GM12878 (cell line): ENCODE measurements at regions not wholly inside any gene's neighbourhood (a gene's known extent, or its start where the extent isn't known, plus 50 kb on each side); places are given as distances from the start of the nearest gene placed in this dataset.

Source experiments
- ATAC-seq: fragments of 200-7000 bp; cut with Tn5 transposase; 3 replicates; pipeline ENCODE4 v1.9.1; 2020; ENCODE audit warnings: mild to moderate bottlenecking, moderate library complexity
- BruUV-seq: library from RNA; stranded (reverse); fragments of 400-500 nt; replicated peaks from 2 replicates; lab custom pipeline; 2021; lab: Mats Ljungman, UMichigan
- CTCF ChIA-PET: fragments of 300-600 bp; sonication (Branson Sonifier 250); formaldehyde crosslinking; extraction: SDS; loops from one replicate; lab custom pipeline; 2021; ENCODE audit warnings: inconsistent platforms; lab: Yijun Ruan, JAX
- POLR2A ChIA-PET: fragments of 350-600 bp; formaldehyde crosslinking; extraction: SDS; loops from one replicate; lab custom pipeline; 2021; ENCODE audit warnings: inconsistent platforms; lab: Charles Lee
- RAD21 ChIA-PET: fragments of 300-600 bp; sonication (Branson Sonifier 250); formaldehyde crosslinking; loops from one replicate; lab custom pipeline; 2023; ENCODE audit warnings: antibody characterized with exemption; ENCODE audit not compliant: unreplicated experiment; lab: Charles Lee
- SMC1A ChIA-PET: fragments of 300-600 bp; sonication (Branson Sonifier 250); formaldehyde crosslinking; loops from one replicate; lab custom pipeline; 2023; ENCODE audit not compliant: unreplicated experiment, uncharacterized antibody; lab: Charles Lee
- DNase-seq: peaks from one replicate; pipeline ENCODE4 v3.0.0-alpha.2; 2011; ENCODE audit warnings: low read depth, low spot score
- FAIRE-seq: peaks from 3 replicates; lab custom pipeline; 2011; peaks lifted over from hg19 to GRCh38; lab: Jason Lieb, UNC
- H2AFZ ChIP-seq: 2 replicates; pipeline ENCODE4 v1.6.0; 2011; ENCODE audit warnings: low read depth, low read length, control low read depth; ENCODE audit not compliant: control insufficient read depth
- H3K27ac ChIP-seq: 2 replicates; pipeline ENCODE4 v1.5.1; 2011; ENCODE audit warnings: control low read depth; ENCODE audit not compliant: control insufficient read depth, insufficient read depth
- H3K27me3 ChIP-seq, 2 experiments: replicated peaks in 1 of 2; 2 replicates each; pipeline versions ENCODE4 v1.6.0 to v1.6.1; 2011; ENCODE audit warnings: low read length in 1 of 2; ENCODE audit not compliant: control insufficient read depth in 2 of 2, insufficient read depth in 2 of 2
- H3K36me3 ChIP-seq, 2 experiments: 2 replicates each; pipeline ENCODE4 v1.5.1; 2011; ENCODE audit warnings: low read length in 1 of 2; ENCODE audit not compliant: control insufficient read depth in 2 of 2, insufficient read depth in 2 of 2
- H3K4me1 ChIP-seq: 2 replicates; pipeline ENCODE4 v1.6.1; 2011; ENCODE audit warnings: mild to moderate bottlenecking, low read length, moderate library complexity, mixed read lengths; ENCODE audit not compliant: control insufficient read depth, insufficient read depth
- H3K4me2 ChIP-seq: 2 replicates; pipeline ENCODE4 v1.6.0; 2011; ENCODE audit warnings: control low read depth; ENCODE audit not compliant: control insufficient read depth, insufficient read depth
- H3K4me3 ChIP-seq: fragments of 200-600 bp; sonication (generic); 2 replicates; pipeline ENCODE4 v1.5.1; 2016
- H3K79me2 ChIP-seq: 2 replicates; pipeline ENCODE4 v1.6.0; 2011; ENCODE audit warnings: low read length; ENCODE audit not compliant: control insufficient read depth, insufficient read depth
- H3K9ac ChIP-seq: 2 replicates; pipeline ENCODE4 v1.8.0; 2011; ENCODE audit warnings: low read length, control low read depth, mixed read lengths; ENCODE audit not compliant: control insufficient read depth, insufficient read depth
- H3K9me3 ChIP-seq: replicated peaks from 3 replicates; pipeline ENCODE4 v1.5.1; 2011; ENCODE audit warnings: mild to moderate bottlenecking, low read length; ENCODE audit not compliant: control insufficient read depth, insufficient read depth
- H4K20me1 ChIP-seq: 2 replicates; pipeline ENCODE4 v1.6.0; 2011; ENCODE audit not compliant: control insufficient read depth, insufficient read depth
- CBX5 ChIP-seq: sonication (generic); IDR thresholded peaks from 2 replicates; pipeline ENCODE4 v1.6.1; 2016; ENCODE audit warnings: low read depth, moderate library complexity, mild to moderate bottlenecking, inconsistent platforms
- CREB1 ChIP-seq: IDR thresholded peaks from 2 replicates; pipeline ENCODE4 v1.6.1; 2012; ENCODE audit warnings: low read depth, mild to moderate bottlenecking, inconsistent platforms
- CREM ChIP-seq: IDR thresholded peaks from 2 replicates; pipeline ENCODE4 v1.6.1; 2014; ENCODE audit warnings: antibody characterized with exemption, low read depth
- FOS ChIP-seq: IDR thresholded peaks from 3 replicates; pipeline ENCODE4 v1.6.1; 2011; ENCODE audit warnings: borderline replicate concordance; ENCODE audit not compliant: insufficient read length; ENCODE audit errors: extremely low read depth
- MTA3 ChIP-seq: IDR thresholded peaks from 2 replicates; pipeline ENCODE4 v1.6.1; 2012; ENCODE audit warnings: low read length, inconsistent platforms, borderline replicate concordance
- NR2F1 ChIP-seq: fragments of 450-650 bp; conservative IDR thresholded peaks from 2 replicates; pipeline ENCODE4 v1.6.1; 2017; ENCODE audit warnings: mild to moderate bottlenecking
- RUNX3 ChIP-seq: IDR thresholded peaks from 2 replicates; pipeline ENCODE4 v1.6.1; 2012; ENCODE audit warnings: low read length, inconsistent platforms
- ZNF384 ChIP-seq: IDR thresholded peaks from 2 replicates; pipeline ENCODE4 v1.6.1; 2012; ENCODE audit warnings: low read depth, mild to moderate bottlenecking, low read length, improper control_type of control experiment, borderline replicate concordance
- WGBS: methylation state at CpG from one replicate; pipeline ENCODE4 v1.1.6; 2016; ENCODE audit warnings: low lambda C conversion rate; ENCODE audit not compliant: insufficient replicate concordance, insufficient coverage; ENCODE audit errors: missing lambda C conversion rate; 5-methylcytosine and 5-hydroxymethylcytosine counted together
- in situ Hi-C: fragments of 300-500 bp; cut with MboI; formaldehyde crosslinking; loops from 9 replicates; pipeline ENCODE4 v1.14.3; 2018; ENCODE audit warnings: mixed read lengths
- intact Hi-C: fragments of 100-400 bp; cut with micrococcal nuclease; formaldehyde crosslinking; loops from one replicate; pipeline ENCODE4 v1.14.2; 2022; ENCODE audit not compliant: unreplicated experiment
- TF ChIP-seq, protein P1 (sequence below): IDR thresholded peaks from 2 replicates; pipeline ENCODE4 v1.6.1; 2012; ENCODE audit warnings: improper control_type of control experiment, low read depth, low read length; ENCODE audit not compliant: insufficient replicate concordance
- TF ChIP-seq, protein P2 (sequence below): IDR thresholded peaks from 2 replicates; pipeline ENCODE4 v1.6.1; 2012; ENCODE audit warnings: low read length, inconsistent platforms
- TF ChIP-seq, protein P3 (sequence below): fragments of 450-650 bp; formaldehyde crosslinking; IDR thresholded peaks from 2 replicates; pipeline ENCODE4 v1.5.0; 2022; ENCODE audit warnings: mild to moderate bottlenecking, missing genetic modification characterization

DNA sequence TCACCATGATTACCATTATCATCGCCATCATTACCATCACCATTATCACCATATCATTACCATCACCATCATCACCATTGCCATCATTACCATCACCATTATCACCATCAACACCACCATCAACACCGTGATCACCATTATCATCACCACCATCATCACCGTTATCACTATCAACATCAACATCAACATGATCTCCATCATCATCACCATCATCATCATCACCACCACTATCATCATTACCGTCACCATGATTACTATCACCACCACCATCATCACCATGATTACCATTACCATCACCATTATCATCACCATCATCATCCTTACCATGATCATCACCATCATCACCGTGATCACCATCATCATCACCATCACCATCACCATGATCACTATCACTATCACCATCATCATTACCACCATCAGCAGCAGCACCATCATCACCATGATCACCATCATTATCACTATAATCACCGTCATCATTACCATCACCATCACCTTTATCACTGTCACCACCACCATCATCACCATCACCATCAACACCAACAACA is 753.7 kb downstream of the BRD1 start:
- ATAC-seq (no peak), DNase-seq (no peak), FAIRE-seq (no peak)
- no TSS peak for BruUV-seq
- ChIA-PET RAD21 (no interaction called here), CTCF (no interaction called here), SMC1A (no interaction called here), POLR2A (no interaction called here)
- intact Hi-C loops, result no loop called here
- Histone ChIP-seq H2AFZ (no peak overlapping the region), H3K36me3 (no peaks in the 10 kb centered on the region), H3K4me2 (no peak overlapping the region), H3K27ac (no peak overlapping the region), H4K20me1 (no peaks in the 10 kb centered on the region), H3K9ac (no peak overlapping the region), H3K79me2 (no peaks in the 10 kb centered on the region), H3K4me1 (no peaks in the 10 kb centered on the region), H3K9me3 (no peaks in the 10 kb centered on the region; the same call in 2 of the 3 replicates), H3K27me3 (no peaks in the 10 kb centered on the region), H3K4me3 (no peak overlapping the region)
- in situ Hi-C loops, result loop anchor here (25.0 kb wide), 1 partner anchor 88 kb away; no protein-coding TSS in a partner anchor
- 20% methylated on average over 6 of the region's 6 CpGs for WGBS
- TF ChIP-seq CREB1 (no peak), NR2F1 (no peak), RUNX3 (no peak), FOS (no peak), CBX5 (no peak), ZNF384 (no peak), CREM (no peak), MTA3 (no peak)
- TF ChIP-seq, protein P1, sequence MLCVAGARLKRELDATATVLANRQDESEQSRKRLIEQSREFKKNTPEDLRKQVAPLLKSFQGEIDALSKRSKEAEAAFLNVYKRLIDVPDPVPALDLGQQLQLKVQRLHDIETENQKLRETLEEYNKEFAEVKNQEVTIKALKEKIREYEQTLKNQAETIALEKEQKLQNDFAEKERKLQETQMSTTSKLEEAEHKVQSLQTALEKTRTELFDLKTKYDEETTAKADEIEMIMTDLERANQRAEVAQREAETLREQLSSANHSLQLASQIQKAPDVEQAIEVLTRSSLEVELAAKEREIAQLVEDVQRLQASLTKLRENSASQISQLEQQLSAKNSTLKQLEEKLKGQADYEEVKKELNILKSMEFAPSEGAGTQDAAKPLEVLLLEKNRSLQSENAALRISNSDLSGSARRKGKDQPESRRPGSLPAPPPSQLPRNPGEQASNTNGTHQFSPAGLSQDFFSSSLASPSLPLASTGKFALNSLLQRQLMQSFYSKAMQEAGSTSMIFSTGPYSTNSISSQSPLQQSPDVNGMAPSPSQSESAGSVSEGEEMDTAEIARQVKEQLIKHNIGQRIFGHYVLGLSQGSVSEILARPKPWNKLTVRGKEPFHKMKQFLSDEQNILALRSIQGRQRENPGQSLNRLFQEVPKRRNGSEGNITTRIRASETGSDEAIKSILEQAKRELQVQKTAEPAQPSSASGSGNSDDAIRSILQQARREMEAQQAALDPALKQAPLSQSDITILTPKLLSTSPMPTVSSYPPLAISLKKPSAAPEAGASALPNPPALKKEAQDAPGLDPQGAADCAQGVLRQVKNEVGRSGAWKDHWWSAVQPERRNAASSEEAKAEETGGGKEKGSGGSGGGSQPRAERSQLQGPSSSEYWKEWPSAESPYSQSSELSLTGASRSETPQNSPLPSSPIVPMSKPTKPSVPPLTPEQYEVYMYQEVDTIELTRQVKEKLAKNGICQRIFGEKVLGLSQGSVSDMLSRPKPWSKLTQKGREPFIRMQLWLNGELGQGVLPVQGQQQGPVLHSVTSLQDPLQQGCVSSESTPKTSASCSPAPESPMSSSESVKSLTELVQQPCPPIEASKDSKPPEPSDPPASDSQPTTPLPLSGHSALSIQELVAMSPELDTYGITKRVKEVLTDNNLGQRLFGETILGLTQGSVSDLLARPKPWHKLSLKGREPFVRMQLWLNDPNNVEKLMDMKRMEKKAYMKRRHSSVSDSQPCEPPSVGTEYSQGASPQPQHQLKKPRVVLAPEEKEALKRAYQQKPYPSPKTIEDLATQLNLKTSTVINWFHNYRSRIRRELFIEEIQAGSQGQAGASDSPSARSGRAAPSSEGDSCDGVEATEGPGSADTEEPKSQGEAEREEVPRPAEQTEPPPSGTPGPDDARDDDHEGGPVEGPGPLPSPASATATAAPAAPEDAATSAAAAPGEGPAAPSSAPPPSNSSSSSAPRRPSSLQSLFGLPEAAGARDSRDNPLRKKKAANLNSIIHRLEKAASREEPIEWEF, result no peak
- TF ChIP-seq, protein P2, sequence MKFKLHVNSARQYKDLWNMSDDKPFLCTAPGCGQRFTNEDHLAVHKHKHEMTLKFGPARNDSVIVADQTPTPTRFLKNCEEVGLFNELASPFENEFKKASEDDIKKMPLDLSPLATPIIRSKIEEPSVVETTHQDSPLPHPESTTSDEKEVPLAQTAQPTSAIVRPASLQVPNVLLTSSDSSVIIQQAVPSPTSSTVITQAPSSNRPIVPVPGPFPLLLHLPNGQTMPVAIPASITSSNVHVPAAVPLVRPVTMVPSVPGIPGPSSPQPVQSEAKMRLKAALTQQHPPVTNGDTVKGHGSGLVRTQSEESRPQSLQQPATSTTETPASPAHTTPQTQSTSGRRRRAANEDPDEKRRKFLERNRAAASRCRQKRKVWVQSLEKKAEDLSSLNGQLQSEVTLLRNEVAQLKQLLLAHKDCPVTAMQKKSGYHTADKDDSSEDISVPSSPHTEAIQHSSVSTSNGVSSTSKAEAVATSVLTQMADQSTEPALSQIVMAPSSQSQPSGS, result no peak
- TF ChIP-seq, protein P3, sequence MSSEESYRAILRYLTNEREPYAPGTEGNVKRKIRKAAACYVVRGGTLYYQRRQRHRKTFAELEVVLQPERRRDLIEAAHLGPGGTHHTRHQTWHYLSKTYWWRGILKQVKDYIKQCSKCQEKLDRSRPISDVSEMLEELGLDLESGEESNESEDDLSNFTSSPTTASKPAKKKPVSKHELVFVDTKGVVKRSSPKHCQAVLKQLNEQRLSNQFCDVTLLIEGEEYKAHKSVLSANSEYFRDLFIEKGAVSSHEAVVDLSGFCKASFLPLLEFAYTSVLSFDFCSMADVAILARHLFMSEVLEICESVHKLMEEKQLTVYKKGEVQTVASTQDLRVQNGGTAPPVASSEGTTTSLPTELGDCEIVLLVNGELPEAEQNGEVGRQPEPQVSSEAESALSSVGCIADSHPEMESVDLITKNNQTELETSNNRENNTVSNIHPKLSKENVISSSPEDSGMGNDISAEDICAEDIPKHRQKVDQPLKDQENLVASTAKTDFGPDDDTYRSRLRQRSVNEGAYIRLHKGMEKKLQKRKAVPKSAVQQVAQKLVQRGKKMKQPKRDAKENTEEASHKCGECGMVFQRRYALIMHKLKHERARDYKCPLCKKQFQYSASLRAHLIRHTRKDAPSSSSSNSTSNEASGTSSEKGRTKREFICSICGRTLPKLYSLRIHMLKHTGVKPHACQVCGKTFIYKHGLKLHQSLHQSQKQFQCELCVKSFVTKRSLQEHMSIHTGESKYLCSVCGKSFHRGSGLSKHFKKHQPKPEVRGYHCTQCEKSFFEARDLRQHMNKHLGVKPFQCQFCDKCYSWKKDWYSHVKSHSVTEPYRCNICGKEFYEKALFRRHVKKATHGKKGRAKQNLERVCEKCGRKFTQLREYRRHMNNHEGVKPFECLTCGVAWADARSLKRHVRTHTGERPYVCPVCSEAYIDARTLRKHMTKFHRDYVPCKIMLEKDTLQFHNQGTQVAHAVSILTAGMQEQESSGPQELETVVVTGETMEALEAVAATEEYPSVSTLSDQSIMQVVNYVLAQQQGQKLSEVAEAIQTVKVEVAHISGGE (CRISPR knock-in tag), result no peak
